KMS-11 (cell line): ENCODE measurements at regions not wholly inside any gene's neighbourhood (a gene's known extent, or its start where the extent isn't known, plus 50 kb on each side); places are given as distances from the start of the nearest gene placed in this dataset.

Experiments
- H2AFZ ChIP-seq: fragments of 200-600 bp; sonication (generic); 2 replicates; pipeline ENCODE4 v1.6.1; 2016; ENCODE audit warnings: antibody characterized with exemption, mixed run types, low read depth
- H3K27ac ChIP-seq: fragments of 200-600 bp; sonication (generic); 2 replicates; pipeline ENCODE4 v1.6.1; 2016; ENCODE audit warnings: mild to moderate bottlenecking, mixed run types
- H3K27me3 ChIP-seq: fragments of 200-600 bp; sonication (generic); 2 replicates; pipeline ENCODE4 v1.6.1; 2017; ENCODE audit warnings: mild to moderate bottlenecking, low read depth, mixed run types, moderate library complexity; ENCODE audit not compliant: insufficient read depth
- H3K36me3 ChIP-seq: fragments of 200-600 bp; sonication (generic); 2 replicates; pipeline ENCODE4 v1.6.1; 2017; ENCODE audit warnings: mild to moderate bottlenecking, mixed run types; ENCODE audit not compliant: insufficient read depth
- H3K4me1 ChIP-seq: fragments of 200-600 bp; sonication (generic); 2 replicates; pipeline ENCODE4 v1.6.1; 2016; ENCODE audit warnings: mild to moderate bottlenecking, low read depth, mixed run types; ENCODE audit not compliant: poor library complexity, severe bottlenecking
- H3K4me2 ChIP-seq: fragments of 200-600 bp; sonication (generic); 2 replicates; pipeline ENCODE4 v1.7.0; 2016; ENCODE audit warnings: mild to moderate bottlenecking, mixed run types
- H3K4me3 ChIP-seq: fragments of 200-600 bp; sonication (generic); IDR thresholded peaks from 2 replicates; pipeline ENCODE4 v1.6.1; 2017; ENCODE audit warnings: low read depth, low read length, mixed read lengths; ENCODE audit not compliant: insufficient read depth
- H3K79me2 ChIP-seq: fragments of 200-600 bp; sonication (generic); 2 replicates; pipeline ENCODE4 v1.6.1; 2016; ENCODE audit warnings: low read depth, mixed run types; ENCODE audit not compliant: insufficient read depth
- H3K9ac ChIP-seq: fragments of 200-600 bp; sonication (generic); 2 replicates; pipeline ENCODE4 v1.6.1; 2016; ENCODE audit warnings: mild to moderate bottlenecking, mixed run types
- H4K20me1 ChIP-seq: fragments of 200-600 bp; sonication (generic); 2 replicates; pipeline ENCODE4 v1.6.1; 2016; ENCODE audit warnings: mild to moderate bottlenecking, mixed run types; ENCODE audit not compliant: insufficient read depth
- TF ChIP-seq, protein P1 (sequence below): fragments of 200-600 bp; sonication (generic); conservative IDR thresholded peaks from 2 replicates; pipeline ENCODE4 v1.6.1; 2017; ENCODE audit warnings: low read depth, mild to moderate bottlenecking, antibody characterized with exemption, low read length, moderate library complexity, mixed read lengths

GRCh38 chrX:87392369-87392768 lies 125.2 kb upstream of the KLHL4 start:
- Histone ChIP-seq H3K4me1 (no peaks in the 10 kb centered on the region), H3K4me3 (no peak overlapping the region)

GRCh38 chrX:87397103-87397886 lies 120.3 kb upstream of the KLHL4 start:
- TF ChIP-seq, protein P1, sequence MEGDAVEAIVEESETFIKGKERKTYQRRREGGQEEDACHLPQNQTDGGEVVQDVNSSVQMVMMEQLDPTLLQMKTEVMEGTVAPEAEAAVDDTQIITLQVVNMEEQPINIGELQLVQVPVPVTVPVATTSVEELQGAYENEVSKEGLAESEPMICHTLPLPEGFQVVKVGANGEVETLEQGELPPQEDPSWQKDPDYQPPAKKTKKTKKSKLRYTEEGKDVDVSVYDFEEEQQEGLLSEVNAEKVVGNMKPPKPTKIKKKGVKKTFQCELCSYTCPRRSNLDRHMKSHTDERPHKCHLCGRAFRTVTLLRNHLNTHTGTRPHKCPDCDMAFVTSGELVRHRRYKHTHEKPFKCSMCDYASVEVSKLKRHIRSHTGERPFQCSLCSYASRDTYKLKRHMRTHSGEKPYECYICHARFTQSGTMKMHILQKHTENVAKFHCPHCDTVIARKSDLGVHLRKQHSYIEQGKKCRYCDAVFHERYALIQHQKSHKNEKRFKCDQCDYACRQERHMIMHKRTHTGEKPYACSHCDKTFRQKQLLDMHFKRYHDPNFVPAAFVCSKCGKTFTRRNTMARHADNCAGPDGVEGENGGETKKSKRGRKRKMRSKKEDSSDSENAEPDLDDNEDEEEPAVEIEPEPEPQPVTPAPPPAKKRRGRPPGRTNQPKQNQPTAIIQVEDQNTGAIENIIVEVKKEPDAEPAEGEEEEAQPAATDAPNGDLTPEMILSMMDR, result no peak
- Histone ChIP-seq H3K4me2 (no peak overlapping the region), H3K27me3 (no peaks in the 10 kb centered on the region), H3K9ac (no peak overlapping the region), H2AFZ (no peak overlapping the region), H3K4me3 (no peak overlapping the region), H3K27ac (no peak overlapping the region), H3K36me3 (no peaks in the 10 kb centered on the region), H3K79me2 (no peaks in the 10 kb centered on the region), H4K20me1 (no peaks in the 10 kb centered on the region), H3K4me1 (no peaks in the 10 kb centered on the region)

More at GRCh38 chrX:87392369-87392768, 125.2 kb upstream of the KLHL4 start:
- TF ChIP-seq, protein P1, result no peak
- Histone ChIP-seq H2AFZ (no peak overlapping the region), H3K27ac (no peak overlapping the region), H4K20me1 (no peaks in the 10 kb centered on the region), H3K36me3 (no peaks in the 10 kb centered on the region), H3K27me3 (no peaks in the 10 kb centered on the region), H3K79me2 (no peaks in the 10 kb centered on the region), H3K4me2 (no peak overlapping the region), H3K9ac (no peak overlapping the region)

DNA sequence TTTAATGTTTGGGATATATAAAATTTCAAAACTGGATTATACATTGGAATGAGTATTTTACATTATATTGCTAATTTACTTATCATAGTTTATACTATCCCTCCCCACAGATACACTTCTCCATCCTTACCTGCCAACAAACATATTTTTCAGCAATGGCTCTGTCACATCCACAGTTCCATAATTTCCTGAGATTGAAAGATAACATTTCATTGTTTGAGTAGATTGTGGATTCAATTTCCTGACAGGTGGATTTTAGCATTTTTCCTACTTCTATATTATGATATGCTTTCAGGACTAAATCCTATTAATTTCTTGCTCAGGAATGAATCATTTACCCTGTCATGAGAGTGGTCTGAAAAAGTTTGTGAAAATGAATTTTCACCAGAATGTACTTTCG lies 115.3 kb upstream of the KLHL4 start:
- no peaks in the 10 kb centered on the region for H3K4me1 ChIP-seq
- H3K4me3 ChIP-seq, result no peak overlapping the region
- H2AFZ ChIP-seq, result no peak overlapping the region
- no peaks in the 10 kb centered on the region for H3K79me2 ChIP-seq
- no peaks in the 10 kb centered on the region for H3K36me3 ChIP-seq
- H3K27me3 ChIP-seq, result no peaks in the 10 kb centered on the region
- no peak overlapping the region for H3K27ac ChIP-seq
- H3K4me2 ChIP-seq, result no peak overlapping the region
- no peaks in the 10 kb centered on the region for H4K20me1 ChIP-seq
- TF ChIP-seq, protein P1, result no peak
- H3K9ac ChIP-seq, result no peak overlapping the region

DNA sequence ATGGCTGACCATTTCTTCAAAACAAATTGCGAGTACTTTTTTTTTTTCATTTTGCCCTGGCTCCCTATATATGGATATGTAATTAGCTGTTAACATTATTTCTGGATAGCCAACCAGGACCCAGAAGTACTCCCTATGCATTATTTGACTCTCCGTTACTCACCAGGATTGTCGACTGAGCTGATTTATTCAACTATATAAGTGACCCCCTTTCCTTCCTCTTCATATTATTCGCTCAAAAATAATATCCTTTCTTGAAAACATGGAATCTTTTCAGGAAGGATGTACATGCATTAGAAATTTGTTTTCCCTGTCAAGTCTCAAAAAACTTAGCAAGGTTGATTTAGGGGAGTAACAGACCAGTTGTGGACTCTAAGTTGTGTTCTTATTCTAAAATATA lies 114.1 kb upstream of the KLHL4 start:
- Histone ChIP-seq H4K20me1 (no peaks in the 10 kb centered on the region), H3K9ac (no peak overlapping the region), H3K27me3 (no peaks in the 10 kb centered on the region)

More for the DNA sequence above, 114.1 kb upstream of the KLHL4 start:
- Histone ChIP-seq H3K4me2 (no peak overlapping the region), H3K27ac (no peak overlapping the region), H3K36me3 (no peaks in the 10 kb centered on the region), H3K4me3 (no peak overlapping the region), H3K4me1 (no peaks in the 10 kb centered on the region), H3K79me2 (no peaks in the 10 kb centered on the region), H2AFZ (no peak overlapping the region)
- TF ChIP-seq, protein P1, result no peak
